Suppressor macrophage treated with lipopolysaccharide for 4 hours (primary cell): ENCODE measurements at regions not wholly inside any gene's neighbourhood (a gene's known extent, or its start where the extent isn't known, plus 50 kb on each side); places are given as distances from the start of the nearest gene placed in this dataset.

Experiments used
- DNase-seq: peaks from one replicate; pipeline ENCODE4 v3.0.0-alpha.2; 2020

DNA sequence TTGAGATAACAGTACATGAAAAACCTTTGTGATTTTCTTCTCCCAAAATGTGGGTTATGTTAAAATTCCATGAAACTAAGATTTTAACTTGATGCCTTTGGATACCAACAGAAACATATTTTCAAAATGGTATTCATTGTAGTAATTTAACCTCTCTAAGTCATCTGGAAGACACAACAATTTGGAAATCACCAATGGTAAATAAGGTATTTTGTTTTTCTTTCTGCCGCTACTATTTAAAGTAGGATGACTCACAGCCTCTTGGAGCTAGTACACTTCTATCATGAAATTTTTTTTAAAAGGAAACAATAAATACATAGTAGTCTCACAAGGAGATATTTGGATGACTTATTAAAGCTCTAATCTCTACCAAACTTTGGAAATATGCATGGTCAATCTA, 291.6 kb upstream of the VEPH1 start:
- no peak for DNase-seq

- DNase-seq, result no peak
These were observed 290.5 kb upstream of the VEPH1 start for GRCh38 chr3:157793745-157794144.

- no peak for DNase-seq
These were observed 285.9 kb upstream of the VEPH1 start for GRCh38 chr3:157789162-157789561.

GRCh38 chr3:157786618-157787017, 283.4 kb upstream of the VEPH1 start:
- DNase-seq, result no peak

GRCh38 chr3:157786211-157786610, 283.0 kb upstream of the VEPH1 start:
- no peak for DNase-seq

- DNase-seq, result no peak
These were observed 282.0 kb upstream of the VEPH1 start for GRCh38 chr3:157785102-157785826.

GRCh38 chr3:157782236-157782635, 279.0 kb upstream of the VEPH1 start:
- no peak for DNase-seq

DNA sequence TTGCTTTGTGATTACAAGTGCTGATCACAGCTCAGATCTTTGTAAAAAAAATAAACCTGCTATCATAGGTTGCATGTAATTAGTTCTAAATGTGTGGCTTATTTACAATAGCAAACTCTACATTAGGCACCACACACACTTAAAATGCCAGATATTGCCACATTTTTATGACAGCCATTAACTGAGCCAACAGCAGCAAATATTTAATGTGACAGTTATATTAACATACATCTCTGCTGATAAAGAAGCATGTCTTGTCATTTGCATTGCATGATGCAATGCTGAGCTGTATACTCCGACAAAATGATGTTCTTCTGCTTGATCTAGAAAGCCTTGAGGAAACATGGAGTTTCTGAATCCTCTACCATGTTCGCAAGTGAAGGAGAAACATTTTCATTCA, 273.6 kb upstream of the VEPH1 start:
- DNase-seq, result no peak

GRCh38 chr3:157775446-157775845, 272.2 kb upstream of the VEPH1 start:
- no peak for DNase-seq

DNA sequence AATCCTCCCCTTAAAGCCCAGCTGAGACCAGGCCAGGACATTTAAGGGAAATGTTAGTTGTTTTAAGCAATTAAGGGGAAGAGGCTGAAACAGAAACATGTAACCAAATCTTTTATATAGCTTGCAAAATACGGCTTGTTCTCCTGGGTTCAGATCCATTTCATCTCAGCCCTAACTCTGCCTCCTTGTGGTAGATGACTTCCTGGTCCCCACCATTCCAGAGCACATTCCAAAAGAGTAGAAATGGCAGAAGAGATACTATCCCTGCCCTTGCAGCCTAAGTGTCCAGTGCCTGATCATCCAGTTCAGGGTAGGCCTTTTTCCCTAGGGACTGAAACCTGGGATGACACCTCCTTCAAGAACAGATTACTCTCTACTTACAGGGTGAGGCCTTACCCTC, 266.2 kb upstream of the VEPH1 start:
- no peak for DNase-seq

- no peak for DNase-seq
These were observed 264.4 kb upstream of the VEPH1 start for GRCh38 chr3:157767607-157768006.

GRCh38 chr3:157763644-157764043, 260.4 kb upstream of the VEPH1 start:
- no peak for DNase-seq

DNA sequence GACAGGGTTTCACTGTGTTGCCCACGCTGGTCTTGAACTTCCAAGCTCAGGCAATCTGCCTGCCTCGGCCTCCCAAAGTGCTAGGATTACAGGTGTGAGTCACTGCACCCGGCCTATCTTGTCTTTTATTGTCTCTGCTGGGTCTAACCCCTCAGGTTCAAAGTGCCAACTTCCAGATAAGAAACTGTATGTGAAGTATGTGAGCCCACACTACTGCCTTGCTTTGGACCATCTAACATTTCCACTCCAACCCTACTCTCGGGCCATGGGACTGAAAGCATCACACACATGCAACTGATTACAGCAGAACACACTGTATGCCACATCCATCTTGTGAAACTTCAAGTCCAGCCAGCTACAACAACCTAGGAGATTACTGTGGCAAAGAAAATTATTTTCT, 256.1 kb upstream of the VEPH1 start:
- no peak for DNase-seq

DNA sequence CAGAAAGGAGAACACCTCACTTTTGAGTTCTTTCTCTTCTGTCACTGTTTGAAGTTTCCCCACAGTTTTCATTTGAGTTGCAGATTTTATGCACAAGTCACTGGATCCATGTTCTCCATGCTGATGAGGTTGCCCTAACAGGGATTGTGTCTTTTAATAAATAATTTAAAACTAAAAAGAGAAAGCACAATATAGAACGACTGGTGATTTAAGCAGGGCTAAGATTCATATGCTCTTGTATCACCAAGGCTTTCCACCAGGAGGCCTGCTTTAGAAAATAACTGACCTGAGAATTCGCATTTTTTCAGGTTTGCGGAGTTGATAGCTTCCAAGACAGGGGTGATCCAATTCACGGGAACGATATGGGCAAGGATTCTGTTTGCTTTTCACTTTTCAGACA, 252.0 kb upstream of the VEPH1 start:
- no peak for DNase-seq

GRCh38 chr3:157754451-157754850, 251.2 kb upstream of the VEPH1 start:
- DNase-seq, result no peak

DNA sequence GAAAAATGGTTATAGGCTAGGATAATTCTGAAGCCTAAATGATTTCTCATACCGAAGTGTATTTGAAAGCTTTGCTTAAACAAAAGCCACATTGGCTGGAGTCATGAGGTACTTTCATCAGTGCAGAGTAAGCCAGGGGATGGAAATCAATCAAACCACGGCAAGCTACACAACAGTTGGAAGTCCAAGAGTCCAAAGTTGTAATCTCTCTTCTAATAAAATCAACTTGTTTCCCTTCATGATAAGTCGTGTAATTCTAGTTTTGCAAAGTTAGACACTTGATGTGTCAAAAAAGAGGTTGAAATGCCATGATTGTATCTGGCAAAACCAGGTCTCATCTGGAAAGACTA, 250.5 kb upstream of the VEPH1 start:
- DNase-seq, result no peak

DNA sequence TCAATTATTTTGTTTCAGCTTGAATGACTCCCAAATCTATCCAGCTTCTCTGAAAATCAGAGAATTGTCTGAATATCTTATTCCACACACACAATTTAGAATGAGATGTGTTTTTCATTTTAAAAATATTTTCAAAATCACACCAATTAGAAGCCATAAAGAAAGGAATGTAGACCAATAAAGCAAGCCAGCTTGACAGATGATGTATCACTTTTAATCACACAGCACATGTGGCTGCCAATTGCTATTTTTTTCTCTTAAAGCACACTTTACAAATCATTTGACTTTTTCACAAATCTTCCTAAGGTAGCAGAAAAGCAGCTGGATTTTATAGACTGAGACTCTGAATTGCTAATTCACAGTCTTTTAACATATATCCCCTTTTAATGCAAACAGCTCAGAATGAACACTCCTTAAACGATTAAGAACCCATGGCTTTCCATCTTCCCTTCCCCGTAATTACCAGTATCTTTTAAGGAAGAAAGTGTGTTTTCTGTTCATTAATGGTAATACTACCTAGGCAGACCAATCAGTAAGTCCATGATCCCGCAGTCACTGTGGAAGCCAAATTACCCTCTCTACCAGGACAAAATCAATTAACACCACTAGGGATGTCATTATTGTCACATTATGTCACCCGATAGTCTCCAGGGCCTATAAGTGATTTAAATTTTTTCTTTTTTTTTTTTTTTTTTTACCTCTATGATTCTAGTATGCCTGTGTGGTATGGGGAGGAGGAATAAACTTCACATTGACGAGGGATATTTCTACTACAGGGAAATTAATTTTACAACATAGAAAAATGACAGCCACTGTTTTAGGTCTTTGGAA, 250.0 kb upstream of the VEPH1 start:
- DNase-seq, result no peak

DNA sequence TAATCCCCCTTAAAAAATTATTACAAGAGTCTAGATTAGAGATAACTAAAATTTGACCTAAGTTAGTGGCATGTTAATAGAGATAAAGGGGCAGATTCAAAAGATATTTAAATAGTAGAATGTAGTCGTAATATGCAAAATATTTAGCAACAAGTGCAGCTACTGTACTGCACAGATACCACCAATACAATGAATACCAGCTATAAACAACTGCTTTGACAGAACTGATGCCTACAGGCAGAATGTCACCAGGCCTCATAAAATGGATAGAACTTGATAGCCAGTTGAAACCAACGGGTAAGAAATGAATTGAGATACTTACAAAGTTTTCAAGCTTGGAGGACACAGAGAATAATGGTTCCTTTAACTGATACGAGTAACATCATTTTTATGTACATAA, 249.3 kb upstream of the VEPH1 start:
- no peak for DNase-seq

DNA sequence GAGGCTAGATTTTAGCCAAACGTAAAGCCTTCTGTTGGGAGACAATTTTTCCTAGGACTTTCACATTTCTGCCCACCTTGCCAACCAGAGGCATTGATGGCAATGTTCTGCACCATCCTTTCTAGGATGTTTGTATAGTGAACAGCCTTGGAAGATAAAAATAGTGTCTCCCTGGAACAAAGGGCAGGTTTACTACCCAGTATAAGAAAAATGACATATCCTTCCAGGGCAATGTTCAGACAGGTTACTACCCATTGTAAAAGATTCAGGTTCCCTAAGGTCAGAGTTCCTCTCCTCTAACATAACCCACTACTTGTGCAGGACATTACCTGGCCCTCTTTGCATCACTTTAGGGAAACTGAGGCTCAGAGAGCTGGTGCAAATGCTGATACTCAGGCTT, 248.2 kb upstream of the VEPH1 start:
- no peak for DNase-seq

DNA sequence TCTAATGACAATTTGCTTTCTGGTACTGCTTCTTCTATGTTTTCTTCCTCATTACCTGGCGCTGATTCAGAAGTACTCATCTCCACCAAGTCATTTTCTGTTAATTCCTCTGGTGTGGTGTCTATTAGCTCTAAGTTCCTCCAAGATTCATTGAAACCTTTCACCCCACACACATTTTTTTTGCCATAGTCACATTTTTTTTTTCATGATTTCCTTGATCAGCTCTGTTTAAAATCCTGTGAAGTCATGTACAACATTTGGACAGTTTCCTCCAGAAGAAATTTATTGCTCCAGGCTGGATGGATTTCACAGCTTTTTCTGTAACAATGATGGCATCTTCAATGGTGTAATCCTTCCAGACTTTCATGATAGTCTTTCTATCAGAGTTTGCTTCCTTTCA, 243.2 kb upstream of the VEPH1 start:
- DNase-seq, result no peak

DNA sequence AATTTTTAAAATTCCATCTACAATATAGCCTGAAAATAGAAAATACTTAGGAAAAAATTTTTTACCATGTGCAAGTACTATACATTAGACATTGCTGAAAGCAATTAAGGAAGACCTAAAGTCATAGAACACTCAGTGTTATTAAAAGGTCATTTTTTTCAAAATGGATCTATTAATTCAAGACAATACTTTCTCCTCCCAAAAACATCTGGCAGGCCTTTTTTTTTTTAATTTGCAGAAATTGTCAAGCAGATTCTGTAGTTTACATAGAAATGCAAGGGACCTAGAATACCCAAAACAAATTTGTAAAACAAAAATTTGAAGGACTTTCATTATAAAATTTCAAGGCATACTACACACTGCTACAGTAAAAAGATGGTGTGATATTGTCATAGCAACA, 238.4 kb upstream of the VEPH1 start:
- DNase-seq, result no peak

DNA sequence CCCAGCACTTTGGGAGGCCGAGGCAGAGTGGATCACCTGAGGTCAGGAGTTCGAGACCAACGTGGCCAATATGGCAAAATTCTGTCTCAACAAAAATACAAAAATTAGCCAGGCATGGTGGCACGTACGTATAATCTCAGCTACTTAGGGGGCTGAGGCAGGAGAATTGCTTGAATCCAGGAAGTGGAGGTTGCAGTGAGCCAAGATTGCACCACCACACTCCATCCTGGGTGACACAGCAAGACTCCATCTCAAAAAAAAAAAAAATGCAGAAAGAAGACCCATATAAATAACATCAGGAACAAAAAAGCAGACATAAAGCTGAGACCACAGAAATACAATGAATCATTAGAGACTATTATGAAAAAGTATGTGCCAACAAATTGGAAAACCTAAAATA, 235.2 kb upstream of the VEPH1 start:
- no peak for DNase-seq

DNA sequence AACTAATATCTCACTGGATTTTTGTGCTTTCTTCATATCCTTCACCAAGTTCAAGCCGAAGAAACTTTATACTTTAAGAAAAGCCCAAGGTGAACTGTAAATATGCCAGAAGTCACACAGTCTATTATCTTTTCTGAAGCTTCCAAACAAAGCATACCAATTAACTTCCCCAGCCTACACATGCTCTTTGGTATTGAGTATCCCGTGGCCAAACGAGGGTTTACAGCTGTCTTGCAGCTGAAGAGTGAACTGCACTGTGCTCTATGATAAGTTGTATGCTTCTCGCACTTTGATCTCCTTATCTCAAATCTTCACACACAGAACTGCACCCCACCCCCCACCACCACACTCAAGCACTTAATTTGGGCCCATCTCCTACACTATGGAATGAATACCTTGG, 215.6 kb upstream of the VEPH1 start:
- no peak for DNase-seq

- no peak for DNase-seq
These were observed 209.9 kb upstream of the VEPH1 start for GRCh38 chr3:157713101-157713500.

GRCh38 chr3:157705258-157705657, 202.0 kb upstream of the VEPH1 start:
- DNase-seq, result no peak
